ENCODE measurements at regions not wholly inside any gene's neighbourhood (a gene's known extent, or its start where the extent isn't known, plus 50 kb on each side); places are given as distances from the start of the nearest gene placed in this dataset.

GRCh38 chr14:97349463-97349862 lies 552.3 kb downstream of the VRK1 start:
- WGBS (ENCODE audit: insufficient coverage, insufficient read length) = no CpG with 5 or more reads among the region's 3 CpGs
- Histone ChIP-seq H3K9me3 (ENCODE audit: control insufficient read depth, insufficient read depth, low read length) (no peaks in the 10 kb centered on the region), H3K4me1 (ENCODE audit: control insufficient read depth, insufficient read depth, low read length) (no peaks in the 10 kb centered on the region), H3K36me3 (ENCODE audit: control insufficient read depth, insufficient read depth, low read length) (no peaks in the 10 kb centered on the region), H3K27ac (ENCODE audit: low read length) (no peak overlapping the region), H3K27me3 (ENCODE audit: control insufficient read depth, insufficient read depth, low read length) (no peaks in the 10 kb centered on the region; the same call in 1 of the 2 replicates), H3K4me3 (ENCODE audit: low read length) (no peak overlapping the region)
- no peak for DNase-seq (ENCODE audit: low read depth, low spot score)

GRCh38 chr14:97349946-97350345 lies 552.8 kb downstream of the VRK1 start:
- H3K9me3 ChIP-seq (ENCODE audit: control insufficient read depth, insufficient read depth, low read length) = no peaks in the 10 kb centered on the region
- no peak for DNase-seq (ENCODE audit: low read depth, low spot score)
- no peaks in the 10 kb centered on the region for H3K4me1 ChIP-seq (ENCODE audit: control insufficient read depth, insufficient read depth, low read length)
- WGBS (ENCODE audit: insufficient coverage, insufficient read length) = no CpG with 5 or more reads among the region's 3 CpGs
- H3K27ac ChIP-seq (ENCODE audit: low read length) = no peak overlapping the region
- no peaks in the 10 kb centered on the region for H3K36me3 ChIP-seq (ENCODE audit: control insufficient read depth, insufficient read depth, low read length)
- no peaks in the 10 kb centered on the region; the same call in 1 of the 2 replicates for H3K27me3 ChIP-seq (ENCODE audit: control insufficient read depth, insufficient read depth, low read length)
- H3K4me3 ChIP-seq (ENCODE audit: low read length) = no peak overlapping the region

GRCh38 chr14:97350415-97350814 lies 553.2 kb downstream of the VRK1 start:
- Histone ChIP-seq H3K4me3 (ENCODE audit: low read length) (no peak overlapping the region), H3K9me3 (ENCODE audit: control insufficient read depth, insufficient read depth, low read length) (no peaks in the 10 kb centered on the region), H3K4me1 (ENCODE audit: control insufficient read depth, insufficient read depth, low read length) (no peaks in the 10 kb centered on the region), H3K27me3 (ENCODE audit: control insufficient read depth, insufficient read depth, low read length) (no peaks in the 10 kb centered on the region; the same call in 1 of the 2 replicates), H3K36me3 (ENCODE audit: control insufficient read depth, insufficient read depth, low read length) (no peaks in the 10 kb centered on the region), H3K27ac (ENCODE audit: low read length) (no peak overlapping the region)
- no CpG with 5 or more reads among the region's 2 CpGs for WGBS (ENCODE audit: insufficient coverage, insufficient read length)
- no peak for DNase-seq (ENCODE audit: low read depth, low spot score)

- H3K9me3 ChIP-seq (ENCODE audit: control insufficient read depth, insufficient read depth, low read length) = no peaks in the 10 kb centered on the region
- no CpG with 5 or more reads among the region's 7 CpGs for WGBS (ENCODE audit: insufficient coverage, insufficient read length)
- no peak overlapping the region for H3K27ac ChIP-seq (ENCODE audit: low read length)
- H3K36me3 ChIP-seq (ENCODE audit: control insufficient read depth, insufficient read depth, low read length) = no peaks in the 10 kb centered on the region
- H3K4me3 ChIP-seq (ENCODE audit: low read length) = no peak overlapping the region
- DNase-seq (ENCODE audit: low read depth, low spot score) = no peak
- H3K27me3 ChIP-seq (ENCODE audit: control insufficient read depth, insufficient read depth, low read length) = no peaks in the 10 kb centered on the region; the same call in 1 of the 2 replicates
- H3K4me1 ChIP-seq (ENCODE audit: control insufficient read depth, insufficient read depth, low read length) = no peaks in the 10 kb centered on the region
Measured at GRCh38 chr14:97350894-97351731, 553.9 kb downstream of the VRK1 start.

GRCh38 chr14:97353102-97353501 lies 555.9 kb downstream of the VRK1 start:
- H3K4me1 ChIP-seq (ENCODE audit: control insufficient read depth, insufficient read depth, low read length) = no peaks in the 10 kb centered on the region
- H3K27me3 ChIP-seq (ENCODE audit: control insufficient read depth, insufficient read depth, low read length) = no peaks in the 10 kb centered on the region; the same call in 1 of the 2 replicates
- DNase-seq (ENCODE audit: low read depth, low spot score) = no peak
- H3K27ac ChIP-seq (ENCODE audit: low read length) = no peak overlapping the region
- no CpG with 5 or more reads among the region's 5 CpGs for WGBS (ENCODE audit: insufficient coverage, insufficient read length)
- no peak overlapping the region for H3K4me3 ChIP-seq (ENCODE audit: low read length)
- no peaks in the 10 kb centered on the region for H3K36me3 ChIP-seq (ENCODE audit: control insufficient read depth, insufficient read depth, low read length)
- no peaks in the 10 kb centered on the region for H3K9me3 ChIP-seq (ENCODE audit: control insufficient read depth, insufficient read depth, low read length)

- Histone ChIP-seq H3K9me3 (ENCODE audit: control insufficient read depth, insufficient read depth, low read length) (no peaks in the 10 kb centered on the region), H3K36me3 (ENCODE audit: control insufficient read depth, insufficient read depth, low read length) (no peaks in the 10 kb centered on the region), H3K4me1 (ENCODE audit: control insufficient read depth, insufficient read depth, low read length) (no peaks in the 10 kb centered on the region), H3K27me3 (ENCODE audit: control insufficient read depth, insufficient read depth, low read length) (no peaks in the 10 kb centered on the region; the same call in 1 of the 2 replicates), H3K4me3 (ENCODE audit: low read length) (no peak overlapping the region), H3K27ac (ENCODE audit: low read length) (no peak overlapping the region)
- no peak for DNase-seq (ENCODE audit: low read depth, low spot score)
- WGBS (ENCODE audit: insufficient coverage, insufficient read length) = no CpG with 5 or more reads among the region's 3 CpGs
Measured at GRCh38 chr14:97354119-97354722, 557.0 kb downstream of the VRK1 start.

GRCh38 chr14:97359341-97359740 lies 562.2 kb downstream of the VRK1 start:
- no peaks in the 10 kb centered on the region for H3K4me1 ChIP-seq (ENCODE audit: control insufficient read depth, insufficient read depth, low read length)
- no peak overlapping the region for H3K4me3 ChIP-seq (ENCODE audit: low read length)
- no CpG with 5 or more reads among the region's 6 CpGs for WGBS (ENCODE audit: insufficient coverage, insufficient read length)
- H3K27ac ChIP-seq (ENCODE audit: low read length) = no peak overlapping the region
- no peaks in the 10 kb centered on the region for H3K27me3 ChIP-seq (ENCODE audit: control insufficient read depth, insufficient read depth, low read length)
- no peaks in the 10 kb centered on the region for H3K9me3 ChIP-seq (ENCODE audit: control insufficient read depth, insufficient read depth, low read length)
- DNase-seq (ENCODE audit: low read depth, low spot score) = no peak
- no peaks in the 10 kb centered on the region for H3K36me3 ChIP-seq (ENCODE audit: control insufficient read depth, insufficient read depth, low read length)

GRCh38 chr14:97361181-97361580 lies 564.0 kb downstream of the VRK1 start:
- Histone ChIP-seq H3K4me1 (ENCODE audit: control insufficient read depth, insufficient read depth, low read length) (no peaks in the 10 kb centered on the region), H3K9me3 (ENCODE audit: control insufficient read depth, insufficient read depth, low read length) (no peaks in the 10 kb centered on the region), H3K4me3 (ENCODE audit: low read length) (no peak overlapping the region), H3K27ac (ENCODE audit: low read length) (no peak overlapping the region), H3K36me3 (ENCODE audit: control insufficient read depth, insufficient read depth, low read length) (no peaks in the 10 kb centered on the region), H3K27me3 (ENCODE audit: control insufficient read depth, insufficient read depth, low read length) (no peaks in the 10 kb centered on the region)
- DNase-seq (ENCODE audit: low read depth, low spot score) = no peak
- WGBS (ENCODE audit: insufficient coverage, insufficient read length) = no CpG with 5 or more reads among the region's 6 CpGs

- Histone ChIP-seq H3K4me3 (ENCODE audit: low read length) (no peak overlapping the region), H3K27ac (ENCODE audit: low read length) (no peak overlapping the region), H3K9me3 (ENCODE audit: control insufficient read depth, insufficient read depth, low read length) (no peaks in the 10 kb centered on the region), H3K27me3 (ENCODE audit: control insufficient read depth, insufficient read depth, low read length) (no peaks in the 10 kb centered on the region), H3K36me3 (ENCODE audit: control insufficient read depth, insufficient read depth, low read length) (no peaks in the 10 kb centered on the region), H3K4me1 (ENCODE audit: control insufficient read depth, insufficient read depth, low read length) (no peaks in the 10 kb centered on the region)
- DNase-seq (ENCODE audit: low read depth, low spot score) = no peak
- no CpG with 5 or more reads among the region's 3 CpGs for WGBS (ENCODE audit: insufficient coverage, insufficient read length)
Measured at GRCh38 chr14:97361958-97362357, 564.8 kb downstream of the VRK1 start.

GRCh38 chr14:97366400-97366799 lies 569.2 kb downstream of the VRK1 start:
- no peak for DNase-seq (ENCODE audit: low read depth, low spot score)
- H3K27ac ChIP-seq (ENCODE audit: low read length) = no peak overlapping the region
- H3K4me3 ChIP-seq (ENCODE audit: low read length) = no peak overlapping the region
- no CpG with 5 or more reads among the region's 11 CpGs for WGBS (ENCODE audit: insufficient coverage, insufficient read length)
- no peaks in the 10 kb centered on the region for H3K36me3 ChIP-seq (ENCODE audit: control insufficient read depth, insufficient read depth, low read length)
- no peaks in the 10 kb centered on the region for H3K9me3 ChIP-seq (ENCODE audit: control insufficient read depth, insufficient read depth, low read length)
- H3K4me1 ChIP-seq (ENCODE audit: control insufficient read depth, insufficient read depth, low read length) = no peaks in the 10 kb centered on the region
- H3K27me3 ChIP-seq (ENCODE audit: control insufficient read depth, insufficient read depth, low read length) = no peaks in the 10 kb centered on the region
